Natural killer cell (primary cell): ENCODE measurements at regions not wholly inside any gene's neighbourhood (a gene's known extent, or its start where the extent isn't known, plus 50 kb on each side); places are given as distances from the start of the nearest gene placed in this dataset.
A peak's percentile ranks its signal among the peaks of the same experiment; 100 is the strongest.

ENCODE experiments used
- ATAC-seq, 3 donors: fragments of 150-1000 bp in 2 of 3; fragments of 200-7000 bp in 1 of 3; cut with Tn5 transposase; 1 replicate in 1 of 3; 2 replicates in 2 of 3; pipeline ENCODE4 v1.10.0; 2021; ENCODE audit warnings: mild to moderate bottlenecking in 2 of 3, moderate library complexity in 2 of 3
- DNase-seq, 2 donors: peaks; one replicate each; pipeline versions ENCODE4 v3.0.0 to v3.0.0-alpha.2; 2013 to 2021; ENCODE audit warnings: mixed read lengths in 1 of 2
- H3K27ac ChIP-seq: one replicate; pipeline ENCODE4 v1.5.1; 2013; ENCODE audit warnings: mild to moderate bottlenecking, low read length
- H3K27me3 ChIP-seq: one replicate; pipeline ENCODE4 v1.6.1; 2013; ENCODE audit warnings: low read length; ENCODE audit not compliant: control insufficient read depth, insufficient read depth
- H3K36me3 ChIP-seq: one replicate; pipeline ENCODE4 v1.6.1; 2013; ENCODE audit warnings: low read length; ENCODE audit not compliant: control insufficient read depth, insufficient read depth
- H3K4me1 ChIP-seq: one replicate; pipeline ENCODE4 v1.6.1; 2013; ENCODE audit warnings: low read length; ENCODE audit not compliant: control insufficient read depth, insufficient read depth
- H3K4me3 ChIP-seq: one replicate; pipeline ENCODE4 v1.5.1; 2013; ENCODE audit warnings: low read length
- H3K9me3 ChIP-seq: one replicate; pipeline ENCODE4 v1.6.1; 2013; ENCODE audit warnings: low read length; ENCODE audit not compliant: control insufficient read depth, insufficient read depth
- H3K27ac Mint-ChIP-seq, 2 donors: one replicate each; pipeline ENCODE4 v1.8.0; 2022; ENCODE audit warnings: mild to moderate bottlenecking in 2 of 2, mixed read lengths in 2 of 2, moderate library complexity in 1 of 2
- H3K27me3 Mint-ChIP-seq, 2 donors: one replicate each; pipeline ENCODE4 v1.8.0; 2022; ENCODE audit warnings: low read depth in 2 of 2, mixed read lengths in 2 of 2
- H3K36me3 Mint-ChIP-seq: one replicate; pipeline ENCODE4 v1.8.0; 2022; ENCODE audit warnings: mixed read lengths
- H3K4me1 Mint-ChIP-seq, 2 donors: one replicate each; pipeline ENCODE4 v1.8.0; 2022; ENCODE audit warnings: mixed read lengths in 2 of 2
- H3K4me3 Mint-ChIP-seq: one replicate; pipeline ENCODE4 v1.8.0; 2022; ENCODE audit warnings: mild to moderate bottlenecking, moderate library complexity, mixed read lengths
- H3K9me3 Mint-ChIP-seq, 2 donors: one replicate each; pipeline ENCODE4 v1.8.0; 2022; ENCODE audit warnings: mixed read lengths in 2 of 2
- CTCF ChIP-seq: fragments of 200-600 bp; IDR thresholded peaks from one replicate; pipeline ENCODE4 v1.8.0; 2022; ENCODE audit warnings: antibody characterized with exemption
- WGBS: methylation state at CpG from one replicate; pipeline ENCODE4 v1.1.7; 2013; ENCODE audit warnings: missing lambda C conversion rate; ENCODE audit not compliant: insufficient coverage; 5-methylcytosine and 5-hydroxymethylcytosine counted together
- intact Hi-C: fragments of 100-400 bp; cut with micrococcal nuclease; formaldehyde crosslinking; loops from one replicate; pipeline ENCODE4 v1.14.2; 2022

- intact Hi-C loops, result loop anchor here (5.0 kb wide), 1 partner anchor 147 kb away; no protein-coding TSS in a partner anchor
Observed at GRCh38 chr1:201703621-201704438, 125.1 kb upstream of the IPO9 start.

GRCh38 chr1:201704439-201704792, 124.5 kb upstream of the IPO9 start:
- WGBS, result 67% methylated on average over 2 of the region's 2 CpGs
- H3K9me3 ChIP-seq, result no peaks in the 10 kb centered on the region
- peaks cover 0 to 5% of the 10 kb centered on the region in 2 donors for H3K27me3 Mint-ChIP-seq

More at GRCh38 chr1:201703621-201704438, 125.1 kb upstream of the IPO9 start:
- peak; percentile 46 to 78 (median 63) for ATAC-seq
- no peak overlapping the region for H3K4me3 ChIP-seq
- 46% methylated on average over 23 of the region's 23 CpGs for WGBS
- TF ChIP-seq CTCF, result peak; percentile 75
- H3K27ac ChIP-seq, result no peak overlapping the region
- H3K27me3 Mint-ChIP-seq, result peaks cover 0 to 5% of the 10 kb centered on the region in 2 donors
- no peaks in the 10 kb centered on the region for H3K36me3 Mint-ChIP-seq
- DNase-seq, result peak; percentile 37 to 72
- no peaks in the 10 kb centered on the region for H3K4me1 ChIP-seq
- H3K9me3 Mint-ChIP-seq, result peaks cover 2 to 5% of the 10 kb centered on the region in 2 donors
- H3K27ac Mint-ChIP-seq, result no peak overlapping the region
- H3K9me3 ChIP-seq, result no peaks in the 10 kb centered on the region
- no peak overlapping the region for H3K4me3 Mint-ChIP-seq
- H3K36me3 ChIP-seq, result no peaks in the 10 kb centered on the region
- no peaks in the 10 kb centered on the region for H3K27me3 ChIP-seq
- H3K4me1 Mint-ChIP-seq, result no peaks in the 10 kb centered on the region

GRCh38 chr1:201705389-201705788, 123.6 kb upstream of the IPO9 start:
- H3K4me3 ChIP-seq, result no peak overlapping the region
- H3K9me3 ChIP-seq, result no peaks in the 10 kb centered on the region
- no peak overlapping the region for H3K27ac Mint-ChIP-seq
- ATAC-seq (no peak), DNase-seq (no peak)
- no peak for TF ChIP-seq CTCF
- no peaks in the 10 kb centered on the region for H3K36me3 ChIP-seq
- no peaks in the 10 kb centered on the region for H3K4me1 Mint-ChIP-seq
- peaks cover 2 to 5% of the 10 kb centered on the region in 2 donors for H3K9me3 Mint-ChIP-seq
- no peaks in the 10 kb centered on the region for H3K4me1 ChIP-seq
- no peaks in the 10 kb centered on the region for H3K36me3 Mint-ChIP-seq
- no peak overlapping the region for H3K4me3 Mint-ChIP-seq
- intact Hi-C loops, result no loop called here
- no peaks in the 10 kb centered on the region for H3K27me3 ChIP-seq
- WGBS, result 92% methylated on average over 9 of the region's 9 CpGs
- H3K27me3 Mint-ChIP-seq, result peaks cover 0 to 5% of the 10 kb centered on the region in 2 donors
- H3K27ac ChIP-seq, result no peak overlapping the region

More at GRCh38 chr1:201704439-201704792, 124.5 kb upstream of the IPO9 start:
- DNase-seq, result no peak
- no peak for ATAC-seq
- Histone ChIP-seq H3K27ac (no peak overlapping the region), H3K27me3 (no peaks in the 10 kb centered on the region), H3K4me3 (no peak overlapping the region), H3K4me1 (no peaks in the 10 kb centered on the region), H3K36me3 (no peaks in the 10 kb centered on the region)
- Mint-ChIP-seq H3K27ac (no peak overlapping the region), H3K9me3 (peaks cover 2 to 5% of the 10 kb centered on the region in 2 donors), H3K4me1 (no peaks in the 10 kb centered on the region), H3K4me3 (no peak overlapping the region), H3K36me3 (no peaks in the 10 kb centered on the region)
- peak; percentile 45 for TF ChIP-seq CTCF
- intact Hi-C loops, result loop anchor here (5.0 kb wide), 1 partner anchor 147 kb away; no protein-coding TSS in a partner anchor
